Upper lobe of left lung (tissue), 6 donors: ENCODE measurements at regions not wholly inside any gene's neighbourhood (a gene's known extent, or its start where the extent isn't known, plus 50 kb on each side); places are given as distances from the start of the nearest gene placed in this dataset.

ENCODE experiments used
- ATAC-seq, 2 donors: fragments of 200-7000 bp; cut with Tn5 transposase; one replicate each; pipeline ENCODE4 v1.9.1; 2022; ENCODE audit warnings: mild to moderate bottlenecking in 2 of 2, moderate library complexity in 2 of 2; ENCODE audit not compliant: low FRiP score in 2 of 2
- DNase-seq, 2 donors: peaks; one replicate each; pipeline ENCODE4 v3.0.0-alpha.2; 2019 to 2020
- H3K27ac ChIP-seq, 4 donors: fragments of 200-600 bp; sonication (generic); one replicate each; pipeline ENCODE4 v1.5.1; 2016 to 2019
- H3K27me3 ChIP-seq, 4 donors: fragments of 200-600 bp; sonication (generic); one replicate each; pipeline ENCODE4 v1.5.1; 2017 to 2019
- H3K36me3 ChIP-seq, 4 donors: fragments of 200-600 bp; sonication (generic); one replicate each; pipeline ENCODE4 v1.5.1; 2016 to 2019
- H3K4me1 ChIP-seq, 4 donors: fragments of 200-600 bp; sonication (generic); one replicate each; pipeline ENCODE4 v1.5.1; 2018 to 2019
- H3K4me3 ChIP-seq, 4 donors: fragments of 200-600 bp; sonication (generic); one replicate each; pipeline ENCODE4 v1.5.1; 2017 to 2019; ENCODE audit warnings: mild to moderate bottlenecking in 2 of 4, moderate library complexity in 1 of 4
- H3K9me3 ChIP-seq, 4 donors: fragments of 200-600 bp; sonication (generic); one replicate each; pipeline ENCODE4 v1.5.1; 2018 to 2019
- CTCF ChIP-seq, 6 experiments: fragments of 450-650 bp in 4 of 6; fragments of 200-600 bp in 2 of 6; sonication (generic) in 2 of 6; IDR thresholded peaks; one replicate each; pipeline ENCODE4 v1.5.1; 2016 to 2019; ENCODE audit warnings: antibody characterized with exemption in 6 of 6
- EP300 ChIP-seq, 4 donors: sonication (generic); formaldehyde crosslinking; IDR thresholded peaks; one replicate each; pipeline ENCODE4 v1.5.1; 2017; ENCODE audit warnings: antibody characterized with exemption in 4 of 4, control low read depth in 2 of 4
- POLR2A ChIP-seq, 4 donors: fragments of 450-650 bp; IDR thresholded peaks; one replicate each; pipeline ENCODE4 v1.5.1; 2016 to 2017; ENCODE audit warnings: antibody characterized with exemption in 4 of 4, mild to moderate bottlenecking in 2 of 4
- POLR2AphosphoS5 ChIP-seq, 2 donors: sonication (generic); formaldehyde crosslinking; IDR thresholded peaks; one replicate each; pipeline ENCODE4 v1.5.1; 2017; ENCODE audit warnings: antibody characterized with exemption in 2 of 2
- WGBS, 2 donors: methylation state at CpG; one replicate each; pipeline ENCODE4 v1.1.5; 2017 to 2018; 5-methylcytosine and 5-hydroxymethylcytosine counted together
- donor health status: DM: no; HTN: no; CAD: no; lungs with moderate emphysema.
- donor health status: DM: no; HTN: yes; CAD: no; lungs with severe emphysema.

- no peak for TF ChIP-seq CTCF (IDR thresholded peaks at IDR 0.05)
- no peak for TF ChIP-seq POLR2A (IDR thresholded peaks at IDR 0.05)
- no peak for TF ChIP-seq EP300 (IDR thresholded peaks at IDR 0.05)
- no peak for TF ChIP-seq POLR2AphosphoS5 (IDR thresholded peaks at IDR 0.05)
- Histone ChIP-seq H3K9me3 (no peaks in the 10 kb centered on the region), H3K4me1 (peaks cover 0 to 8% (median 0%) of the 10 kb centered on the region in 4 donors), H3K4me3 (no peak overlapping the region), H3K36me3 (no peaks in the 10 kb centered on the region), H3K27me3 (no peaks in the 10 kb centered on the region), H3K27ac (no peak overlapping the region)
- 81 to 90% methylated on average over 3 of the region's 3 CpGs for WGBS, 2 donors
- DNase-seq: no peak
- no peak for ATAC-seq
Observed at GRCh38 chr18:1999387-1999786, 571.9 kb downstream of the METTL4 start.

- no peak for TF ChIP-seq POLR2AphosphoS5 (IDR thresholded peaks at IDR 0.05)
- TF ChIP-seq EP300 (IDR thresholded peaks at IDR 0.05): no peak
- no peak for TF ChIP-seq POLR2A (IDR thresholded peaks at IDR 0.05)
- no peak for TF ChIP-seq CTCF (IDR thresholded peaks at IDR 0.05)
- WGBS, 2 donors: 55 to 69% methylated on average over 2 of the region's 2 CpGs
- Histone ChIP-seq H3K27ac (no peak overlapping the region), H3K9me3 (no peaks in the 10 kb centered on the region), H3K27me3 (no peaks in the 10 kb centered on the region), H3K36me3 (no peaks in the 10 kb centered on the region), H3K4me1 (peaks cover 0 to 8% (median 0%) of the 10 kb centered on the region in 4 donors), H3K4me3 (no peak overlapping the region)
- ATAC-seq: peak in 1 of 2 donors; percentile 12
- DNase-seq: no peak
Observed at GRCh38 chr18:2002151-2002550, 569.2 kb downstream of the METTL4 start.

- no peak for DNase-seq
- Histone ChIP-seq H3K27me3 (no peaks in the 10 kb centered on the region), H3K4me1 (peaks cover 0 to 8% (median 0%) of the 10 kb centered on the region in 4 donors), H3K4me3 (no peak overlapping the region), H3K36me3 (no peaks in the 10 kb centered on the region), H3K9me3 (no peaks in the 10 kb centered on the region), H3K27ac (no peak overlapping the region)
- ATAC-seq: no peak
- WGBS, 2 donors: 39 to 61% methylated on average over 7 of the region's 7 CpGs
- TF ChIP-seq CTCF (IDR thresholded peaks at IDR 0.05) (no peak), EP300 (IDR thresholded peaks at IDR 0.05) (no peak), POLR2AphosphoS5 (IDR thresholded peaks at IDR 0.05) (no peak), POLR2A (IDR thresholded peaks at IDR 0.05) (no peak)
Observed at GRCh38 chr18:2002604-2003003, 568.7 kb downstream of the METTL4 start.

GRCh38 chr18:2009942-2010697 is 561.2 kb downstream of the METTL4 start:
- Histone ChIP-seq H3K27ac (no peak overlapping the region), H3K27me3 (no peaks in the 10 kb centered on the region), H3K4me1 (no peaks in the 10 kb centered on the region), H3K9me3 (no peaks in the 10 kb centered on the region), H3K4me3 (no peak overlapping the region), H3K36me3 (no peaks in the 10 kb centered on the region)
- TF ChIP-seq POLR2A (IDR thresholded peaks at IDR 0.05) (no peak), EP300 (IDR thresholded peaks at IDR 0.05) (no peak), POLR2AphosphoS5 (IDR thresholded peaks at IDR 0.05) (no peak), CTCF (IDR thresholded peaks at IDR 0.05) (no peak)
- DNase-seq (no peak), ATAC-seq (peak in 1 of 2 donors; percentile 29)
- 61 to 70% methylated on average over 2 of the region's 2 CpGs for WGBS, 2 donors

GRCh38 chr18:2027016-2027415 is 544.3 kb downstream of the METTL4 start:
- H3K36me3 ChIP-seq: no peaks in the 10 kb centered on the region
- ATAC-seq (peak in 1 of 2 donors; percentile 30), DNase-seq (no peak)
- H3K4me1 ChIP-seq: no peaks in the 10 kb centered on the region
- TF ChIP-seq CTCF (IDR thresholded peaks at IDR 0.05) (no peak), POLR2AphosphoS5 (IDR thresholded peaks at IDR 0.05) (no peak), EP300 (IDR thresholded peaks at IDR 0.05) (no peak), POLR2A (IDR thresholded peaks at IDR 0.05) (no peak)
- 44 to 54% methylated on average over 2 of the region's 2 CpGs for WGBS, 2 donors
- H3K4me3 ChIP-seq: no peak overlapping the region
- H3K27ac ChIP-seq: no peak overlapping the region
- H3K27me3 ChIP-seq: no peaks in the 10 kb centered on the region
- no peaks in the 10 kb centered on the region for H3K9me3 ChIP-seq
